Liver (tissue), 8 donors: ENCODE measurements at regions not wholly inside any gene's neighbourhood (a gene's known extent, or its start where the extent isn't known, plus 50 kb on each side); places are given as distances from the start of the nearest gene placed in this dataset.

Source experiments
- DNase-seq: peaks from one replicate; pipeline ENCODE4 v3.0.0-alpha.2; 2017; ENCODE audit warnings: low spot score
- H3K27ac ChIP-seq, 2 donors: one replicate each; pipeline ENCODE4 v1.7.0; 2013; ENCODE audit warnings: inconsistent platforms in 2 of 2, low read length in 2 of 2, control low read depth in 1 of 2, low read depth in 1 of 2, mild to moderate bottlenecking in 1 of 2
- H3K27me3 ChIP-seq, 4 donors: one replicate each; pipeline versions ENCODE4 v1.6.1 to v1.7.0; 2013; ENCODE audit warnings: low read length in 3 of 4, inconsistent platforms in 1 of 4, mild to moderate bottlenecking in 1 of 4, moderate library complexity in 1 of 4; ENCODE audit not compliant: control insufficient read depth in 4 of 4, insufficient read depth in 4 of 4
- H3K36me3 ChIP-seq, 4 donors: one replicate each; pipeline versions ENCODE4 v1.6.1 to v1.7.0; 2013; ENCODE audit warnings: low read length in 3 of 4, mild to moderate bottlenecking in 3 of 4, low read depth in 1 of 4, moderate library complexity in 1 of 4; ENCODE audit not compliant: control insufficient read depth in 4 of 4, insufficient read depth in 3 of 4
- H3K4me1 ChIP-seq, 4 donors: one replicate each; pipeline versions ENCODE4 v1.6.1 to v1.7.0; 2013; ENCODE audit warnings: low read length in 3 of 4, mild to moderate bottlenecking in 3 of 4, moderate library complexity in 1 of 4; ENCODE audit not compliant: control insufficient read depth in 4 of 4, insufficient read depth in 4 of 4
- H3K4me3 ChIP-seq, 3 donors: one replicate each; pipeline versions ENCODE4 v1.6.1 to v1.7.0; 2013; ENCODE audit warnings: low read length in 3 of 3, control low read depth in 1 of 3, low read depth in 1 of 3, mild to moderate bottlenecking in 1 of 3
- H3K9ac ChIP-seq, 2 donors: one replicate each; pipeline ENCODE4 v1.7.0; 2013; ENCODE audit warnings: low read length in 2 of 2, mild to moderate bottlenecking in 2 of 2, moderate library complexity in 2 of 2, control low read depth in 1 of 2, low read depth in 1 of 2
- H3K9me3 ChIP-seq, 4 donors: one replicate each; pipeline versions ENCODE4 v1.6.1 to v1.7.0; 2013; ENCODE audit warnings: low read length in 3 of 4; ENCODE audit not compliant: control insufficient read depth in 4 of 4
- ATF3 ChIP-seq: IDR thresholded peaks from 2 replicates; pipeline ENCODE4 v1.6.1; 2016; ENCODE audit warnings: antibody characterized with exemption
- CTCF ChIP-seq: fragments of 150-350 bp; IDR thresholded peaks from 2 replicates; pipeline ENCODE4 v1.5.1; 2017; ENCODE audit warnings: improper control_type of control experiment, low read depth, low read length; ENCODE audit not compliant: missing input control
- EGR1 ChIP-seq, 2 donors: IDR thresholded peaks; 2 replicates each; pipeline ENCODE4 v1.6.1; 2016 to 2018; ENCODE audit warnings: antibody characterized with exemption in 2 of 2, low read depth in 2 of 2
- FOXA1 ChIP-seq: IDR thresholded peaks from 2 replicates; pipeline ENCODE4 v1.6.1; 2016; ENCODE audit warnings: antibody characterized with exemption
- FOXA2 ChIP-seq: IDR thresholded peaks from 2 replicates; pipeline ENCODE4 v1.6.1; 2016; ENCODE audit warnings: antibody characterized with exemption
- HNF4G ChIP-seq: IDR thresholded peaks from 2 replicates; pipeline ENCODE4 v1.6.1; 2016; ENCODE audit warnings: antibody characterized with exemption
- MAX ChIP-seq: IDR thresholded peaks from 2 replicates; pipeline ENCODE4 v1.6.1; 2016; ENCODE audit warnings: antibody characterized with exemption
- NR2F2 ChIP-seq: IDR thresholded peaks from 2 replicates; pipeline ENCODE4 v1.6.1; 2016; ENCODE audit warnings: antibody characterized with exemption
- REST ChIP-seq: IDR thresholded peaks from 2 replicates; pipeline ENCODE4 v1.6.1; 2016; ENCODE audit warnings: antibody characterized with exemption, mild to moderate bottlenecking
- RXRA ChIP-seq, 2 donors: IDR thresholded peaks; 2 replicates each; pipeline ENCODE4 v1.6.1; 2017 to 2018; ENCODE audit warnings: antibody characterized with exemption in 2 of 2, mild to moderate bottlenecking in 1 of 2
- SP1 ChIP-seq: IDR thresholded peaks from 2 replicates; pipeline ENCODE4 v1.6.1; 2018; ENCODE audit warnings: antibody characterized with exemption, mild to moderate bottlenecking
- TAF1 ChIP-seq: conservative IDR thresholded peaks from 2 replicates; pipeline ENCODE4 v1.6.1; 2016; ENCODE audit warnings: antibody characterized with exemption, mild to moderate bottlenecking
- YY1 ChIP-seq: IDR thresholded peaks from 2 replicates; pipeline ENCODE4 v1.6.1; 2016; ENCODE audit warnings: antibody characterized with exemption, mild to moderate bottlenecking
- ZBTB33 ChIP-seq: IDR thresholded peaks from 2 replicates; pipeline ENCODE4 v1.6.1; 2016; ENCODE audit warnings: antibody characterized with exemption
- WGBS: extraction: QIAGEN DNeasy Blood & Tissue Kit; methylation state at CpG from one replicate; pipeline ENCODE4 v1.1.7; 2013; 5-methylcytosine and 5-hydroxymethylcytosine counted together
- donor health status: healthy.
- donor health status: healthy.
- donor health status: healthy.
- donor health status: healthy.
- donor health status: healthy.

GRCh38 chr1:185581961-185582725 lies 152.0 kb upstream of the HMCN1 start:
- WGBS: 91% methylated on average over 4 of the region's 4 CpGs
- peaks cover 9 to 35% (median 16%) of the 10 kb centered on the region in 4 donors for H3K9me3 ChIP-seq
- no peak overlapping the region for H3K27ac ChIP-seq
- no peaks in the 10 kb centered on the region for H3K27me3 ChIP-seq
- H3K4me1 ChIP-seq: peaks cover 0 to 1% (median 0%) of the 10 kb centered on the region in 4 donors
- H3K36me3 ChIP-seq: no peaks in the 10 kb centered on the region
- TF ChIP-seq HNF4G (no peak), ZBTB33 (no peak), SP1 (no peak)
- DNase-seq: no peak
- H3K4me3 ChIP-seq: no peak overlapping the region
- no peak overlapping the region for H3K9ac ChIP-seq

- TF ChIP-seq RXRA (IDR thresholded peaks at IDR 0.05): no peak
- no peak for TF ChIP-seq YY1
- no peak for TF ChIP-seq ZBTB33
- TF ChIP-seq FOXA1: no peak
- TF ChIP-seq EGR1 (IDR thresholded peaks at IDR 0.05; ENCODE audit: low read depth in 2 of 2): no peak
- no peak for TF ChIP-seq ATF3
- TF ChIP-seq CTCF: no peak
- TF ChIP-seq MAX: no peak
- no peak for TF ChIP-seq SP1
- no peak for TF ChIP-seq NR2F2
- no peak for TF ChIP-seq FOXA2
- TF ChIP-seq HNF4G: no peak
- TF ChIP-seq REST: no peak
- TF ChIP-seq TAF1: no peak
These were observed 153.2 kb upstream of the HMCN1 start for GRCh38 chr1:185581020-185581419.

More at GRCh38 chr1:185581020-185581419, 153.2 kb upstream of the HMCN1 start:
- H3K9ac ChIP-seq: no peak overlapping the region
- H3K27me3 ChIP-seq: no peaks in the 10 kb centered on the region
- no peak overlapping the region for H3K27ac ChIP-seq
- H3K36me3 ChIP-seq: no peaks in the 10 kb centered on the region
- DNase-seq: no peak
- 70% methylated on average over 2 of the region's 2 CpGs for WGBS
- peaks cover 5 to 35% (median 15%) of the 10 kb centered on the region in 4 donors for H3K9me3 ChIP-seq
- no peak overlapping the region for H3K4me3 ChIP-seq
- H3K4me1 ChIP-seq: no peaks in the 10 kb centered on the region
